SK-N-SH treated with all-trans-retinoic acid at 6 μM for 48 hours (cell line): ENCODE measurements at regions not wholly inside any gene's neighbourhood (a gene's known extent, or its start where the extent isn't known, plus 50 kb on each side); places are given as distances from the start of the nearest gene placed in this dataset.

ENCODE experiments used
- ATAC-seq: fragments of 200-7000 bp; cut with Tn5 transposase; 3 replicates; pipeline ENCODE4 v1.9.1; 2020; ENCODE audit warnings: mild to moderate bottlenecking, moderate library complexity
- ARNTL ChIP-seq: fragments of 450-650 bp; formaldehyde crosslinking; IDR thresholded peaks from 2 replicates; pipeline ENCODE4 v1.5.0; 2020; ENCODE audit warnings: low read depth, mild to moderate bottlenecking, moderate library complexity, borderline replicate concordance
- BACH2 ChIP-seq: fragments of 250-450 bp; sonication (Bioruptor Pico); IDR thresholded peaks from 2 replicates; pipeline ENCODE4 v1.9.0; 2021; ENCODE audit warnings: mild to moderate bottlenecking, borderline replicate concordance
- CSDC2 ChIP-seq: fragments of 250-450 bp; sonication (Bioruptor Pico); IDR thresholded peaks from 2 replicates; pipeline ENCODE4 v1.5.0; 2020; ENCODE audit warnings: mild to moderate bottlenecking, moderate library complexity
- ESRRG ChIP-seq: fragments of 250-450 bp; sonication (Bioruptor Pico); IDR thresholded peaks from 2 replicates; pipeline ENCODE4 v1.6.1; 2021; ENCODE audit warnings: mild to moderate bottlenecking
- OSR1 ChIP-seq: fragments of 250-450 bp; sonication (Bioruptor Pico); IDR thresholded peaks from 2 replicates; pipeline ENCODE4 v1.8.0; 2022; ENCODE audit warnings: moderate library complexity, mild to moderate bottlenecking, inconsistent platforms
- TCF4 ChIP-seq: fragments of 250-450 bp; sonication (Bioruptor Pico); IDR thresholded peaks from 2 replicates; pipeline ENCODE4 v1.8.0; 2021; ENCODE audit warnings: mild to moderate bottlenecking, moderate library complexity, borderline replicate concordance
- TOX ChIP-seq: fragments of 250-450 bp; sonication (Bioruptor Pico); IDR thresholded peaks from 2 replicates; pipeline ENCODE4 v1.8.0; 2021; ENCODE audit warnings: mild to moderate bottlenecking, moderate library complexity, borderline replicate concordance
- ZC3H10 ChIP-seq: fragments of 250-450 bp; sonication (Bioruptor Pico); IDR thresholded peaks from 2 replicates; pipeline ENCODE4 v1.5.1; 2021; ENCODE audit warnings: mild to moderate bottlenecking, moderate library complexity
- ZFP3 ChIP-seq: fragments of 250-450 bp; sonication (Bioruptor Pico); IDR thresholded peaks from 2 replicates; pipeline ENCODE4 v1.5.0; 2020; ENCODE audit warnings: mild to moderate bottlenecking, moderate library complexity
- ZFP30 ChIP-seq: fragments of 450-650 bp; formaldehyde crosslinking; IDR thresholded peaks from 2 replicates; pipeline ENCODE4 v1.5.0; 2022; ENCODE audit warnings: mild to moderate bottlenecking, moderate library complexity
- ZNF565 ChIP-seq: fragments of 450-650 bp; formaldehyde crosslinking; conservative IDR thresholded peaks from 2 replicates; pipeline ENCODE4 v1.5.0; 2020; ENCODE audit warnings: low read depth, mild to moderate bottlenecking, moderate library complexity
- ZNF70 ChIP-seq: fragments of 450-650 bp; formaldehyde crosslinking; IDR thresholded peaks from 2 replicates; pipeline ENCODE4 v1.5.0; 2020; ENCODE audit warnings: mild to moderate bottlenecking, moderate library complexity
- ZNF8 ChIP-seq: fragments of 450-650 bp; formaldehyde crosslinking; IDR thresholded peaks from 2 replicates; pipeline ENCODE4 v1.5.0; 2020; ENCODE audit warnings: mild to moderate bottlenecking, moderate library complexity
- TF ChIP-seq, protein P1 (sequence below): fragments of 250-450 bp; sonication (Bioruptor Pico); IDR thresholded peaks from 2 replicates; pipeline ENCODE4 v1.8.0; 2020; ENCODE audit warnings: mild to moderate bottlenecking, moderate library complexity, borderline replicate concordance
- TF ChIP-seq, protein P2 (sequence below): fragments of 250-450 bp; sonication (Bioruptor Pico); IDR thresholded peaks from 2 replicates; pipeline ENCODE4 v1.8.0; 2021; ENCODE audit warnings: low read depth, mild to moderate bottlenecking, moderate library complexity, borderline replicate concordance
- TF ChIP-seq, protein P3 (sequence below): fragments of 250-450 bp; sonication (Bioruptor Pico); IDR thresholded peaks from 2 replicates; pipeline ENCODE4 v1.5.1; 2021; ENCODE audit warnings: mild to moderate bottlenecking, moderate library complexity
- TF ChIP-seq, protein P4 (sequence below): fragments of 250-450 bp; sonication (Bioruptor Pico); IDR thresholded peaks from 2 replicates; pipeline ENCODE4 v1.5.1; 2020; ENCODE audit warnings: low read depth, mild to moderate bottlenecking, moderate library complexity
- TF ChIP-seq, protein P5 (sequence below): fragments of 250-450 bp; sonication (Bioruptor Pico); IDR thresholded peaks from 2 replicates; pipeline ENCODE4 v1.5.0; 2020; ENCODE audit warnings: mild to moderate bottlenecking, moderate library complexity

DNA sequence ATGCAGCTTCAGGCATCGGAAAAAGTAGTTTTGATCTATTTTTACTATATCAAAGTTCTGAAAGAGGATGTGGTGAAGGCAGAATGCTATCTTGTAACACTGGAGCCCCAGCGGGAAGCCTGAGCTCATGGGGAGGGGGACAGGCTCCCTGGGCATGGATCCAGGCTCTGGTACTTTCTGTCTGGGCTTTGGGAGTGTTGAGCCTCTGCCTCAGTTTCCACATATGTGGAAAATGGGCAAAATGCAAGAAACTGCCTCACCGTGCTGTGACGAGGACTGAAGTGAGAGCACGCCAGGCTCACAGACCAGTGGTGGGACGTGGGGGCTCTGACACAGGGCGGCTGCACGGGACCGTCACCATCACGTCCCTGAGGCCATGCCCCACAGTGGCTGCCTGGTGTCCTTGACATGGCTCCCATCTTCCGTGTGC lies 182.9 kb upstream of the SHH start:
- no peak for ATAC-seq
- TF ChIP-seq, protein P1, sequence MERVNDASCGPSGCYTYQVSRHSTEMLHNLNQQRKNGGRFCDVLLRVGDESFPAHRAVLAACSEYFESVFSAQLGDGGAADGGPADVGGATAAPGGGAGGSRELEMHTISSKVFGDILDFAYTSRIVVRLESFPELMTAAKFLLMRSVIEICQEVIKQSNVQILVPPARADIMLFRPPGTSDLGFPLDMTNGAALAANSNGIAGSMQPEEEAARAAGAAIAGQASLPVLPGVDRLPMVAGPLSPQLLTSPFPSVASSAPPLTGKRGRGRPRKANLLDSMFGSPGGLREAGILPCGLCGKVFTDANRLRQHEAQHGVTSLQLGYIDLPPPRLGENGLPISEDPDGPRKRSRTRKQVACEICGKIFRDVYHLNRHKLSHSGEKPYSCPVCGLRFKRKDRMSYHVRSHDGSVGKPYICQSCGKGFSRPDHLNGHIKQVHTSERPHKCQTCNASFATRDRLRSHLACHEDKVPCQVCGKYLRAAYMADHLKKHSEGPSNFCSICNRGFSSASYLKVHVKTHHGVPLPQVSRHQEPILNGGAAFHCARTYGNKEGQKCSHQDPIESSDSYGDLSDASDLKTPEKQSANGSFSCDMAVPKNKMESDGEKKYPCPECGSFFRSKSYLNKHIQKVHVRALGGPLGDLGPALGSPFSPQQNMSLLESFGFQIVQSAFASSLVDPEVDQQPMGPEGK, result no peak
- TF ChIP-seq ZNF565 (no peak), ESRRG (CRISPR knock-in tag) (no peak), ZNF70 (CRISPR knock-in tag) (no peak), ARNTL (CRISPR knock-in tag) (no peak), TOX (no peak), OSR1 (no peak), ZC3H10 (CRISPR knock-in tag) (no peak), ZNF8 (CRISPR knock-in tag) (no peak), CSDC2 (CRISPR knock-in tag) (no peak), ZFP30 (CRISPR knock-in tag) (no peak)
- TF ChIP-seq, protein P2, sequence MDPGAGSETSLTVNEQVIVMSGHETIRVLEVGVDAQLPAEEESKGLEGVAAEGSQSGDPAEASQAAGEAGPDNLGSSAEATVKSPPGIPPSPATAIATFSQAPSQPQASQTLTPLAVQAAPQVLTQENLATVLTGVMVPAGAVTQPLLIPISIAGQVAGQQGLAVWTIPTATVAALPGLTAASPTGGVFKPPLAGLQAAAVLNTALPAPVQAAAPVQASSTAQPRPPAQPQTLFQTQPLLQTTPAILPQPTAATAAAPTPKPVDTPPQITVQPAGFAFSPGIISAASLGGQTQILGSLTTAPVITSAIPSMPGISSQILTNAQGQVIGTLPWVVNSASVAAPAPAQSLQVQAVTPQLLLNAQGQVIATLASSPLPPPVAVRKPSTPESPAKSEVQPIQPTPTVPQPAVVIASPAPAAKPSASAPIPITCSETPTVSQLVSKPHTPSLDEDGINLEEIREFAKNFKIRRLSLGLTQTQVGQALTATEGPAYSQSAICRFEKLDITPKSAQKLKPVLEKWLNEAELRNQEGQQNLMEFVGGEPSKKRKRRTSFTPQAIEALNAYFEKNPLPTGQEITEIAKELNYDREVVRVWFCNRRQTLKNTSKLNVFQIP, result no peak

DNA sequence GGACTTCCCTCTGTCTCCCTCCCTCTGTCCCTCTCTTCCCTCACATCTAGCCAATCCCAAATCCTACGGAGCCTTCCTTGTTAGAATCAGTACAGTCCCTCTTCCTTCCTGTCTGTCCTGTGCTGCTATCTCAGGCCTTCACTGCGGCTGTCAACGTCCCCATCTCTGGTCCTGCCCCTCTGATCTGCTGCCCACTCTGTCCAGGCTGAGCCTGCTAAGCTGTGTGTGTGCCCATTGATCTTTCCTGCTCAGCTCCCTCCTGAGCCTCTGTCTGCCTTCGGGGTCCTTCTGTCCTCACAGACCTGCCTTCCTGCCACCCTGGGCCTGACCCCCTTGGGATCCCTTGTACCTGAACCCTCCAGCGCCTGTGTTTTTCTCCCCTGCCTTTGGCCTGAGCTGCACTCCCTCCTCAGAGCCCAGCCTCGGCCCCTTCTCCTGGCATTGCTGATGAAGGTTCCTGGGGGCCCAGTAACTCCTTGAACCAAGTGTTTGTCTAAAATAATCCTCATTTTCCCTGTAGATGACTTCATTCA lies 182.1 kb upstream of the SHH start:
- no peak for ATAC-seq
- TF ChIP-seq ZFP3 (CRISPR knock-in tag) (no peak), ARNTL (CRISPR knock-in tag) (no peak), ZC3H10 (CRISPR knock-in tag) (no peak), ZNF565 (no peak), BACH2 (CRISPR knock-in tag) (no peak), TCF4 (CRISPR knock-in tag) (no peak), CSDC2 (CRISPR knock-in tag) (no peak), ZNF8 (CRISPR knock-in tag) (no peak)
- TF ChIP-seq, protein P3, sequence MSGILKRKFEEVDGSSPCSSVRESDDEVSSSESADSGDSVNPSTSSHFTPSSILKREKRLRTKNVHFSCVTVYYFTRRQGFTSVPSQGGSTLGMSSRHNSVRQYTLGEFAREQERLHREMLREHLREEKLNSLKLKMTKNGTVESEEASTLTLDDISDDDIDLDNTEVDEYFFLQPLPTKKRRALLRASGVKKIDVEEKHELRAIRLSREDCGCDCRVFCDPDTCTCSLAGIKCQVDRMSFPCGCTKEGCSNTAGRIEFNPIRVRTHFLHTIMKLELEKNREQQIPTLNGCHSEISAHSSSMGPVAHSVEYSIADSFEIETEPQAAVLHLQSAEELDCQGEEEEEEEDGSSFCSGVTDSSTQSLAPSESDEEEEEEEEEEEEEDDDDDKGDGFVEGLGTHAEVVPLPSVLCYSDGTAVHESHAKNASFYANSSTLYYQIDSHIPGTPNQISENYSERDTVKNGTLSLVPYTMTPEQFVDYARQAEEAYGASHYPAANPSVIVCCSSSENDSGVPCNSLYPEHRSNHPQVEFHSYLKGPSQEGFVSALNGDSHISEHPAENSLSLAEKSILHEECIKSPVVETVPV (CRISPR knock-in tag), result no peak
- TF ChIP-seq, protein P4, sequence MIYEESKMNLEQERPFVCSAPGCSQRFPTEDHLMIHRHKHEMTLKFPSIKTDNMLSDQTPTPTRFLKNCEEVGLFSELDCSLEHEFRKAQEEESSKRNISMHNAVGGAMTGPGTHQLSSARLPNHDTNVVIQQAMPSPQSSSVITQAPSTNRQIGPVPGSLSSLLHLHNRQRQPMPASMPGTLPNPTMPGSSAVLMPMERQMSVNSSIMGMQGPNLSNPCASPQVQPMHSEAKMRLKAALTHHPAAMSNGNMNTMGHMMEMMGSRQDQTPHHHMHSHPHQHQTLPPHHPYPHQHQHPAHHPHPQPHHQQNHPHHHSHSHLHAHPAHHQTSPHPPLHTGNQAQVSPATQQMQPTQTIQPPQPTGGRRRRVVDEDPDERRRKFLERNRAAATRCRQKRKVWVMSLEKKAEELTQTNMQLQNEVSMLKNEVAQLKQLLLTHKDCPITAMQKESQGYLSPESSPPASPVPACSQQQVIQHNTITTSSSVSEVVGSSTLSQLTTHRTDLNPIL (CRISPR knock-in tag), result no peak
- TF ChIP-seq, protein P5, sequence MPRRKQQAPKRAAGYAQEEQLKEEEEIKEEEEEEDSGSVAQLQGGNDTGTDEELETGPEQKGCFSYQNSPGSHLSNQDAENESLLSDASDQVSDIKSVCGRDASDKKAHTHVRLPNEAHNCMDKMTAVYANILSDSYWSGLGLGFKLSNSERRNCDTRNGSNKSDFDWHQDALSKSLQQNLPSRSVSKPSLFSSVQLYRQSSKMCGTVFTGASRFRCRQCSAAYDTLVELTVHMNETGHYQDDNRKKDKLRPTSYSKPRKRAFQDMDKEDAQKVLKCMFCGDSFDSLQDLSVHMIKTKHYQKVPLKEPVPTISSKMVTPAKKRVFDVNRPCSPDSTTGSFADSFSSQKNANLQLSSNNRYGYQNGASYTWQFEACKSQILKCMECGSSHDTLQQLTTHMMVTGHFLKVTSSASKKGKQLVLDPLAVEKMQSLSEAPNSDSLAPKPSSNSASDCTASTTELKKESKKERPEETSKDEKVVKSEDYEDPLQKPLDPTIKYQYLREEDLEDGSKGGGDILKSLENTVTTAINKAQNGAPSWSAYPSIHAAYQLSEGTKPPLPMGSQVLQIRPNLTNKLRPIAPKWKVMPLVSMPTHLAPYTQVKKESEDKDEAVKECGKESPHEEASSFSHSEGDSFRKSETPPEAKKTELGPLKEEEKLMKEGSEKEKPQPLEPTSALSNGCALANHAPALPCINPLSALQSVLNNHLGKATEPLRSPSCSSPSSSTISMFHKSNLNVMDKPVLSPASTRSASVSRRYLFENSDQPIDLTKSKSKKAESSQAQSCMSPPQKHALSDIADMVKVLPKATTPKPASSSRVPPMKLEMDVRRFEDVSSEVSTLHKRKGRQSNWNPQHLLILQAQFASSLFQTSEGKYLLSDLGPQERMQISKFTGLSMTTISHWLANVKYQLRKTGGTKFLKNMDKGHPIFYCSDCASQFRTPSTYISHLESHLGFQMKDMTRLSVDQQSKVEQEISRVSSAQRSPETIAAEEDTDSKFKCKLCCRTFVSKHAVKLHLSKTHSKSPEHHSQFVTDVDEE, result no peak
- TF ChIP-seq, protein P2, result no peak
